SU-DHL-6 (cell line): ENCODE measurements at regions not wholly inside any gene's neighbourhood (a gene's known extent, or its start where the extent isn't known, plus 50 kb on each side); places are given as distances from the start of the nearest gene placed in this dataset.

Experiments
- H2AFZ ChIP-seq: fragments of 200-600 bp; sonication (generic); 2 replicates; pipeline ENCODE4 v1.6.1; 2014; ENCODE audit warnings: low read depth, mild to moderate bottlenecking, moderate library complexity, mixed read lengths, antibody characterized with exemption, low read length; ENCODE audit not compliant: severe bottlenecking
- H3F3A ChIP-seq: fragments of 200-600 bp; shearing (Covaris generic); 2 replicates; pipeline ENCODE4 v1.6.0; 2016; ENCODE audit warnings: antibody characterized with exemption, mild to moderate bottlenecking; ENCODE audit not compliant: insufficient read depth
- H3K27ac ChIP-seq: fragments of 200-600 bp; sonication (generic); 2 replicates; pipeline ENCODE4 v1.5.1; 2016; ENCODE audit warnings: low read depth, mild to moderate bottlenecking, low read length, moderate library complexity, mixed read lengths
- H3K27me3 ChIP-seq: fragments of 200-600 bp; sonication (generic), shearing (Covaris generic); 2 replicates; pipeline ENCODE4 v1.6.0; 2014; ENCODE audit warnings: mild to moderate bottlenecking, low read length
- H3K36me3 ChIP-seq: fragments of 200-600 bp; sonication (generic); 2 replicates; pipeline ENCODE4 v1.6.1; 2014; ENCODE audit warnings: mild to moderate bottlenecking, low read length, mixed read lengths
- H3K4me2 ChIP-seq: fragments of 300-600, 200-600 bp; shearing (Covaris generic), sonication (generic); 2 replicates; pipeline ENCODE4 v1.6.0; 2014; ENCODE audit warnings: low read length, low read depth, mild to moderate bottlenecking; ENCODE audit not compliant: poor library complexity, severe bottlenecking
- H3K4me3 ChIP-seq: fragments of 200-600 bp; sonication (generic); 2 replicates; pipeline ENCODE4 v1.5.1; 2014; ENCODE audit warnings: antibody characterized with exemption, low read length, mild to moderate bottlenecking, mixed read lengths; ENCODE audit not compliant: insufficient read depth, poor library complexity, severe bottlenecking
- H3K79me2 ChIP-seq: fragments of 200-600 bp; sonication (generic); 2 replicates; pipeline ENCODE4 v1.6.1; 2014; ENCODE audit warnings: mild to moderate bottlenecking, low read length, moderate library complexity; ENCODE audit not compliant: insufficient read depth
- H3K9ac ChIP-seq: fragments of 200-600 bp; sonication (generic); 2 replicates; pipeline ENCODE4 v1.7.0; 2014; ENCODE audit warnings: mild to moderate bottlenecking, low read length
- H3K9me2 ChIP-seq: fragments of 200-600 bp; sonication (generic); replicated peaks from 2 replicates; pipeline ENCODE4 v1.6.1; 2014; ENCODE audit warnings: low read length; ENCODE audit not compliant: insufficient read depth
- H3K9me3 ChIP-seq: fragments of 200-600 bp; sonication (generic); 2 replicates; pipeline ENCODE4 v1.6.1; 2014; ENCODE audit warnings: low read length, mixed read lengths; ENCODE audit not compliant: insufficient read depth
- H4K20me1 ChIP-seq: fragments of 200-600 bp; sonication (generic); 2 replicates; pipeline ENCODE4 v1.6.1; 2014; ENCODE audit warnings: low read depth, mild to moderate bottlenecking, antibody characterized with exemption, low read length, moderate library complexity, mixed read lengths
- EZH2phosphoT487 ChIP-seq: fragments of 200-600 bp; sonication (generic), shearing (Covaris generic); conservative IDR thresholded peaks from 2 replicates; pipeline ENCODE4 v1.6.1; 2018; ENCODE audit warnings: mild to moderate bottlenecking, antibody characterized with exemption, low read length, moderate library complexity, mixed read lengths
- TF ChIP-seq, protein P1 (sequence below): fragments of 200-600 bp; sonication (generic); IDR thresholded peaks from one replicate; pipeline ENCODE4 v1.5.1; 2017; ENCODE audit warnings: antibody characterized with exemption, mild to moderate bottlenecking, low read length, moderate library complexity; ENCODE audit not compliant: insufficient read depth, poor library complexity, severe bottlenecking

DNA sequence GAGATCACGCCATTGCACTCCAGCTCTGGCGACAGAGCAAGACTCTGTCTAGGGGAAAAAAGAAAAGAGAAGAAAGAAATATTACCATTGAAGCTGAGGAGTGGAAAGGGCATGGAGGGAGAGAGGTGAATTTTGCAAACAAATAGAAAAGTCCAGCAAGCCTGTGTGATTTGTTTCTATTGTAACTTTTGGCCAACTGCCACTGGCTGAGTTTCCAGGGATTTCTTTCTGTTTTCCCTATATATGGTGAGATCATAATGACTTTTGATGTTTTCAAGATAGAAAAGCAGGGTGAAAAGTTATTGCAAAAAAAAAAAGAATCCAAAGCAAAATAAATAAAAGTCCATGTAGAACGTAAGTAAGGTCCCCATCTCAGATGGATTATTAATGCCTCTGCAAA is 184.2 kb upstream of the RALGAPA2 start:
- H3K4me2 ChIP-seq: no peak overlapping the region
- H3K27me3 ChIP-seq: no peaks in the 10 kb centered on the region
- TF ChIP-seq, protein P1, sequence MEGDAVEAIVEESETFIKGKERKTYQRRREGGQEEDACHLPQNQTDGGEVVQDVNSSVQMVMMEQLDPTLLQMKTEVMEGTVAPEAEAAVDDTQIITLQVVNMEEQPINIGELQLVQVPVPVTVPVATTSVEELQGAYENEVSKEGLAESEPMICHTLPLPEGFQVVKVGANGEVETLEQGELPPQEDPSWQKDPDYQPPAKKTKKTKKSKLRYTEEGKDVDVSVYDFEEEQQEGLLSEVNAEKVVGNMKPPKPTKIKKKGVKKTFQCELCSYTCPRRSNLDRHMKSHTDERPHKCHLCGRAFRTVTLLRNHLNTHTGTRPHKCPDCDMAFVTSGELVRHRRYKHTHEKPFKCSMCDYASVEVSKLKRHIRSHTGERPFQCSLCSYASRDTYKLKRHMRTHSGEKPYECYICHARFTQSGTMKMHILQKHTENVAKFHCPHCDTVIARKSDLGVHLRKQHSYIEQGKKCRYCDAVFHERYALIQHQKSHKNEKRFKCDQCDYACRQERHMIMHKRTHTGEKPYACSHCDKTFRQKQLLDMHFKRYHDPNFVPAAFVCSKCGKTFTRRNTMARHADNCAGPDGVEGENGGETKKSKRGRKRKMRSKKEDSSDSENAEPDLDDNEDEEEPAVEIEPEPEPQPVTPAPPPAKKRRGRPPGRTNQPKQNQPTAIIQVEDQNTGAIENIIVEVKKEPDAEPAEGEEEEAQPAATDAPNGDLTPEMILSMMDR: no peak
- no peak for TF ChIP-seq EZH2phosphoT487
- H3K27ac ChIP-seq: no peak overlapping the region
- H3K79me2 ChIP-seq: no peaks in the 10 kb centered on the region
- H3K4me3 ChIP-seq: no peak overlapping the region
- H3K36me3 ChIP-seq: no peaks in the 10 kb centered on the region
- H4K20me1 ChIP-seq: no peaks in the 10 kb centered on the region
- no peaks in the 10 kb centered on the region for H3F3A ChIP-seq
- H3K9ac ChIP-seq: no peak overlapping the region
- H2AFZ ChIP-seq: no peak overlapping the region
- no peaks in the 10 kb centered on the region for H3K9me2 ChIP-seq
- H3K9me3 ChIP-seq: no peaks in the 10 kb centered on the region

GRCh38 chr20:20895537-20895936 is 183.1 kb upstream of the RALGAPA2 start:
- Histone ChIP-seq H3K27ac (no peak overlapping the region), H3K4me2 (no peak overlapping the region), H3F3A (no peaks in the 10 kb centered on the region)

GRCh38 chr20:20894753-20895152 is 182.3 kb upstream of the RALGAPA2 start:
- H3K4me3 ChIP-seq: no peak overlapping the region
- no peaks in the 10 kb centered on the region for H3K79me2 ChIP-seq
- no peaks in the 10 kb centered on the region for H3K9me3 ChIP-seq
- H3K36me3 ChIP-seq: no peaks in the 10 kb centered on the region
- H3F3A ChIP-seq: no peaks in the 10 kb centered on the region
- no peaks in the 10 kb centered on the region for H4K20me1 ChIP-seq
- H2AFZ ChIP-seq: no peak overlapping the region
- no peak overlapping the region for H3K9ac ChIP-seq
- H3K9me2 ChIP-seq: no peaks in the 10 kb centered on the region
- H3K4me2 ChIP-seq: no peak overlapping the region
- TF ChIP-seq, protein P1: no peak
- TF ChIP-seq EZH2phosphoT487: no peak
- no peak overlapping the region for H3K27ac ChIP-seq
- no peaks in the 10 kb centered on the region for H3K27me3 ChIP-seq

More at GRCh38 chr20:20895537-20895936, 183.1 kb upstream of the RALGAPA2 start:
- H4K20me1 ChIP-seq: no peaks in the 10 kb centered on the region
- H3K9me2 ChIP-seq: no peaks in the 10 kb centered on the region
- H2AFZ ChIP-seq: no peak overlapping the region
- no peak overlapping the region for H3K9ac ChIP-seq
- no peaks in the 10 kb centered on the region for H3K36me3 ChIP-seq
- H3K27me3 ChIP-seq: no peaks in the 10 kb centered on the region
- H3K79me2 ChIP-seq: no peaks in the 10 kb centered on the region
- H3K4me3 ChIP-seq: no peak overlapping the region
- TF ChIP-seq, protein P1: no peak
- no peak for TF ChIP-seq EZH2phosphoT487
- H3K9me3 ChIP-seq: no peaks in the 10 kb centered on the region
